NCI-H1092 (cell line): ENCODE measurements at regions not wholly inside any gene's neighbourhood (a gene's known extent, or its start where the extent isn't known, plus 50 kb on each side); places are given as distances from the start of the nearest gene placed in this dataset.

Experiments
- DNase-seq: peaks from one replicate; lab custom pipeline; 2025; lab: John Stamatoyannopoulos, UW

DNA sequence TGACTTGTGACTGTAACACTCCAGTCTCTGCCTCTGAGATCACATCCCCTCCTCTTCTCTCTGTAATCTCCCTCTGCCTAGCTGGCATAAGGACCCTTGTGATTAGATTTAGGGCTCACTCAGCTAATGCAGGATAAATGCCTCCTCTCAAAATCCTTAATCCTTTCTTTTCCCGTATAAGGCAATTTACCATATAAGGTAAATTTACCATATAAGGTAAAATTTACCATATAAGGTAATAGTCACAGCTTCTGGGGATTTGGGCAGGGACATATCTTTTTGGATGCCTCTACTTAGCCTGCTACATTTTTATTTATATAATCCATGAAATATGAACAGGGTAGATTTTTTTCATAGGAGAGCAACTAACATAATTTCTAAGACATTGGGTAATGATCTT is 318.0 kb upstream of the PUM3 start:
- no peak for DNase-seq

DNA sequence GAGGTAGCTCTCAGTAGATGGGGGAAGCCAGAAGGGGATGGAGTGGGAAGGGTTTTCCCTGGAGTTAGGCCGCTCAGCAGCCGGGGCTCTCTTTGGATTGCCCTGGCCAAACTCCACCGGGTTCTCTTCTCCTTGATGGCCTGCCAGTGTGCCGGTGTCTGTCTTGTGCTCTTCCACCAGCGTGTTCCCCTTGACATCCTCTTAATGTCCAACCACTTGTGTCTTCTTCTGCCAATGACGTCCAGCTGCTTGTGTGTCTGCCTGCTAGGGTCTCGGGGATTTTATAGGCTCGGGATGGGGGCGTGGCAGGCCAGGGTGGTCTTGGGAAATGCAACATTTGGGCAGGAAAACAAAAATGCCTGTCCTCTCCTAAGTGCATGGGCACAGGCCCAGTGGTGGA is 313.1 kb upstream of the PUM3 start:
- no peak for DNase-seq

- DNase-seq = no peak
Observed at GRCh38 chr9:3151672-3152576, 308.0 kb upstream of the PUM3 start.

DNA sequence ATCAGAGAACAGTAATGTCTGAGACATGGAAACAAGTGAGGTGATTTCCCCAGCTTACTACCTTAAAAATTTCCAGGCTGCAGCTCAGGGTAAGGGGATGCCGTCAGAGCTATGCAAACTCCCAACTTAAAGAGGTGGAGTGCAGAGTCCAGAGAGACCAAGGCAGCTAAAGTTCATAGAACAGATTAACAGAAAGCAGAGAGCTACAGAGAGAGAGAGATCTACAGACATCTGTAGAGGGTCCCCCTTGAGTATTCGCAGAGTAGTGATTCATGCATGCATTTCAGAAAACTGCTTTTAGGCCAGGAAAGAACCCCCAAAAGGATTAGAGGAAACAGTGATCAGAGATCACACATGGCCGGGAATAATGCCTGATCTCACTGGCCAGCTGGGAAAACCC is 306.2 kb upstream of the PUM3 start:
- no peak for DNase-seq

DNA sequence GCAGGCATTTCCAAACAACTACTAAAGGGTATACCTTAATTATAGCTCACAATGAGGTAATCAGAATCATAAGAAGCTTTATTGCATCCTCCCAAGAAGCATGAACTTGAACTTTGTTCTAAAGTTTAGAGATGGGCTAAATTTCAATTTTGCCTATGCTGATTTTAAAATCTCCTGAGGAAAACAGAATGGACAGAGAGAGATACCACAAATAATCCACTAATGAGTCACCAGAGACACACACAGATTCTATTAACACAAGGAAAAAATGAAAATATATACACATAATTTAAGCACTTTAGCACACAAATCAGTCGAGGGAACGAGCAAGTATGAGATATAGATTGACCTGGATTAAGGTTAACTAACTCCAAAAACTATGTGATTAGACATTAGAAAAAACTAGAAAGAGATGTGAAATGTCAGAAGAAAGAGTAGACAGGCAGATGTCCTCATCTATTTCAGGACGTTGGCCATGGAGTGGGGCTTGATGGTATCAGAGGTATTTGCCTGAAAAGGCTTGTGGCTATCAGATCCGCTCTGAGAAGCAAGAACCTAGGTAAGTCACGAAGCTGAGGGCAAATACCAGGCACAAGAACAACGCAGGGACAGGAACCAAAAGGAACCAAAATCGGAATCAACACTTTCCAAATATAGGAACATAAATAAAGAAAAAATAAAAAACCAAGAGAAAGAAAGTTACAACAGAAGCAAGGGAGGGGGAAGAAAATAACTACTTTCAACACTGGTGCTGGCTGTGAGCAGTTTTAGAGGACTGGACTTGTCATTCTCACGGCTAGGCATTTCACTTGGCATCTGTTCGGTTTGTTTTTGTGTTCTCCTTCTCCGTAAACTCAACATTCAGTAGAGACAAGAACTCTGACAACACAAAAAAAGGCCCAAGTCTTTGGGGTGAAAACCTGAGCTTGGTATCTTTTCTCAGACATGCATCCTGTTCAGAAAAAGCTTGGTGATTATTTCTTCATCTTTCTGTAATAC is 294.6 kb upstream of the PUM3 start:
- DNase-seq = no peak

GRCh38 chr9:3137347-3137695 is 293.4 kb upstream of the PUM3 start:
- DNase-seq = no peak

DNA sequence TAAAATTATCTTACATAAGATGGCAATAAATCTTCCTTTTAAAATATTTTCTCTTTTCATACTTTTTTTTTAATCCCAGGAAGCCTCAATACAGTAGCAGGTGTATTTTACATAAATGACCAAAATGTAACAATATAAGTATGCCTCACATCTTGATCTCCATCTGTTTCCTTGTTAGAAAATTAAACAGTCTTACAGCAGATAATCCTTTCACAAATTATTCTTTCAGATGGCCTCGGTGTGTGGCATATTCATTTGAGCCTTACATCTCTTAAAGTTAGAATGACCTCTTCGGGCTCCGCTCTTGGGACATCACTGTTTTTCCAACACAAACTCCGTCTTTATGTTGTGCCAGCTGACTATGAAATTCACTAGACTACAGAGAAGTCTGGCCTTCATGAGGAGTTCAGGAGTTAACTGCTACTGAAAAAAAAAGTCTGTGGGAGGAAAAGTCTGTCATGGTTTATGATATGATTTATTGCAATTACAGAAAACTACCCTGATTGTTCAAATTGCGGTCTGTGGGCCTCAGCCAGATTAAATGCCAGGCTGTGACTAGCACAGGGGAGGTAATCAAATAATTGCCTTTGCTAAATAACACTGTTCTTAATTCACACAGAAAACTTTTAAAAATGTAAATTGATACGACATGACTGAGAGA is 292.9 kb upstream of the PUM3 start:
- no peak for DNase-seq

DNA sequence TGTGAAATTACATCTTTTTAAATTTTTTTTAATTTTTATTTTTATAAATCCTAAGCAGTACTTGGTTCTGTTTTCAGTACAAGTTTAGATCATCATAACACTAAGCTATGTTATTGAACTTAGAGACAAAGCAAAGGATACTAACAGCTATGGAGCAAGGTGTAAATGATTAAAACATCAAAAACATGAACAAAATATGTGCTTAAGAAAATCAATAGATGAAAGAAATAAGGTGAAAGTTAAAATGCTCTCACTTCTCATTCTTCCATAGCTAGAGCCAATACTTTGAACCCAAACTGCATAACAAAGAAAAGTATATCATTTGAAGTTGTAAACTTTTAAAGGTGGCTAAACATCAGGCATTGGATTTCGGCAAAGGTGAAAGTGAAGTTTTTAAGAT is 292.3 kb upstream of the PUM3 start:
- no peak for DNase-seq

GRCh38 chr9:3127564-3127963 is 283.7 kb upstream of the PUM3 start:
- DNase-seq = no peak

GRCh38 chr9:3125602-3126405 is 281.9 kb upstream of the PUM3 start:
- no peak for DNase-seq

GRCh38 chr9:3124001-3124400 is 280.1 kb upstream of the PUM3 start:
- no peak for DNase-seq

DNA sequence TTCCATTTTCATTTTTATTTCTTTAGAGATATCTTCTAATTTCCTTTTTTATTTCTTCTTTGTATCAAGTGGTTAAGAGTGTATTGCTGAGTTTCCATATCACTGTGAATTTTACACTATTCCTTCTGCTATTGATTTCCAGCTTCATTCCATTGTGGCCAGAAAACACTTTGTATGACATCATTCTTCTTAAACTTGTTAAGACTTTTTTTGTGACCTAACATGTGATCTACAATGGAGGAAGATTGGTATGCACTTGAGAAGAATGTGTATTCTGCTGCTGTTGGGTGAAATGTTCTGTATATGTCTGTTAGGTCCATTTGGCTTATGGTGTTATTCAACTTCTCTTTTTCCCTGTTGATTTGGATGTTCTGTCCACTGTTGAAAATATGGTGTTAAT is 274.2 kb upstream of the PUM3 start:
- DNase-seq = no peak

- no peak for DNase-seq
Observed at GRCh38 chr9:3099646-3100045, 255.8 kb upstream of the PUM3 start.

DNA sequence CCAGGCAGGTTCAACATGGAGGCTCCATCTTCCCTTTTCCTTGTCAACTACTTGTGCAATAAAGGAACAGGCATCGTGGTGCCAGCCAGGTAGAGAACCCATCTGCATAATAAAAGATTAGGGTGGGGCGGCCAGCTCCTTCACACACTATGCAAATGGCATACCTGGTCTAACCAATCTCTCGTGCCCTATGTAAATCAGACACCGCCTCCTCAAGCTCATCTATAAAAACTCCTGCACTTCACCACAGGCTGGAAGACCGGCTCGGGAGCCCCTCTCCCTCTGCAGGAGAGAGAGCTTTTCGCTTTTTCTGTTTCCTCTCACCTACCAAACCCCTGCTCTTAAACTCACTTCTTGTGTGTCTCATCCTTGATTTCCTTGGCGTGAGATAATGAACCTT is 244.3 kb upstream of the PUM3 start:
- no peak for DNase-seq

DNA sequence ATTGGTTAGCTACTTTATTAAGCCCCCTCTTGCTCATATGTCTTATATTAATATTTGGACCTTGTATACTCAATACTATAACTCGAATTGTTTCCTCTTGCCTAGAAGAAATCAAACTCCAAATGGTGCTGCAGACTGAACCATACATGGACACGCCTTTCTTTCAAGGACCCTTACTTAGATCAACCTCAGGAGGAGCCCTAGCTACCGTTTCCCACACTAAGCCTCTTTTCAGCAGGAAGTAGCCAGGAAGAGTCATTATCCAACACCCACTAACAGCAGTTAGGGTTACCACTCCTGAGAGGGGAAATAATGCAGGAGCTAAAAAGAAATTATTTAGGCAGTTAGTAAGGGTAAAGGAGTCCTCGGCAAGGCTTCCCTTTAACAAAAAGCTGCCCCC is 243.8 kb upstream of the PUM3 start:
- DNase-seq = no peak

DNA sequence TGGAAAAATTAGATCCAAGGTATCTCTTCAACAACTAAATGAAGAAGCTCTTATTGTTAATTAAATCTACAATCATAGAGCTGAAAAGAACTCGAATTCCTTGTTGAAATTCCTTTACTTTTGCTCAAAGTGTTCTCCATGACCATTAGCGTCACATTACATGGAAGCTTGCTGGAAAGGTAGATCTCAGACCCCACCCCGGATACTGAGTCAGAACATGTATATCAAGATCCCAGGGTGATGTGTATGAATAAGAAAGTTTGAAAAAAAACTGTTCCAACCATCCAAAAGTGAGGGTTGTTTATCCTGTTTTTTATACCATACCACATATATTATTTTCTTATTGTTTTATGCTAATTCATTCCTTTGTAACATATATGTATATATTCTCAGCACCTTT is 237.1 kb upstream of the PUM3 start:
- no peak for DNase-seq

DNA sequence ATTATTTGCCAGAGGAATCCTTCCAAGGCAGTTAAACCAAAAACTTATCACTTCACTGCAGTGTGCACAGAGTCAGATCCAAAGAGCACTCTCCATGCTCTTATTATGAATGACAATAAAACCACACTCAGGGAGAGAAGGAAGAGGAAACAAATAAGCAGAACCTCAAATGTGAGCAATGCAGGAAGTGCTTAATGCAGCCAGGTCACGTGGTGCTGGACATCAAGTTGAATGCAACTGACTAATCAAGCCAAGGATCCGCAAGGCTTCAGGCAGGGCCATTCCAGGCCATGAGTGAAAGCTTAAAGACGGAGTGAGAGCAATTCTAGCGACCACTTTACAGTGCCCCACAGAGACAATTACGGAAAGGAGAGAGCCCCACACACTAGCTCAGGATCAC is 230.4 kb upstream of the PUM3 start:
- no peak for DNase-seq

GRCh38 chr9:3066591-3066990 is 222.7 kb upstream of the PUM3 start:
- DNase-seq = no peak

- DNase-seq = no peak
Observed at GRCh38 chr9:3059781-3060468, 216.0 kb upstream of the PUM3 start.

GRCh38 chr9:3058409-3058808 is 214.5 kb upstream of the PUM3 start:
- DNase-seq = no peak

DNA sequence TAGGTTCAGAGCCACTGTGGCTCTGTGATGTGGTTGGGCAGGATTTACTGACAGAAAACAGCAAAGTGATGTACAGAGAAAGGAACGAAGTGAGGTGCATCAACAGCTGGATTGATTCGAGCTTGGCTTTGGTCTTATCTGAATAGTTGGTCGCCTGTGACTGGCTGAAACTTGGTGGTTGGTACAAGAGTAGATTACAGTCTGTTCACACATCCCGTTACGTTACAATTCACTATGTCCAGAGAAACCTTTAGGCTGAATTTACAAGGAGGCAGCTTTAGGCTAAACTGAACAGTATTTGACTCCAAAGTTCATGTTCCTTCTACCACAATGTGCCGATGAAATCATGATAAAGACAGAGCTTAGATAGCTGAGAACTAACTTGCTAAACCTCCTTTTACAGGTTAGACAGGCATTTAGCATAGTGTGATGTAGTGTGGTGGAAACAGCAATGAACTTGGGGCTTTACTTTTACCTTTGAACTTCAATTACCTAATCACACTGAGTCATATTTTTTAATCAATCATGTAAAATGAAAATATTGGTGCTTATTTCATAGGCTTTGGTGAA is 210.2 kb upstream of the PUM3 start:
- no peak for DNase-seq
